NT2/D1 (cell line): ENCODE measurements at regions not wholly inside any gene's neighbourhood (a gene's known extent, or its start where the extent isn't known, plus 50 kb on each side); places are given as distances from the start of the nearest gene placed in this dataset.

Source experiments
- DNase-seq: peaks from one replicate; pipeline ENCODE4 v3.0.0-alpha.2; 2011; ENCODE audit warnings: low read depth, low spot score
- H3K27me3 ChIP-seq: 2 replicates; pipeline ENCODE4 v1.6.0; 2011; ENCODE audit warnings: mild to moderate bottlenecking; ENCODE audit not compliant: insufficient read length, insufficient read depth
- H3K36me3 ChIP-seq: 2 replicates; pipeline ENCODE4 v1.6.1; 2011; ENCODE audit warnings: mild to moderate bottlenecking, low read length, mixed read lengths; ENCODE audit not compliant: insufficient read depth, insufficient read length
- H3K4me1 ChIP-seq: 2 replicates; pipeline ENCODE4 v1.5.1; 2011; ENCODE audit not compliant: insufficient read depth, insufficient read length
- H3K4me3 ChIP-seq: 2 replicates; pipeline ENCODE4 v1.5.1; 2011; ENCODE audit warnings: low read depth; ENCODE audit not compliant: insufficient read length
- H3K9ac ChIP-seq: 2 replicates; pipeline ENCODE4 v1.6.0; 2011; ENCODE audit warnings: low read depth; ENCODE audit not compliant: insufficient read length
- H3K9me3 ChIP-seq: 2 replicates; pipeline ENCODE4 v1.5.1; 2011; ENCODE audit warnings: mild to moderate bottlenecking, low read length; ENCODE audit not compliant: insufficient read depth
- SUZ12 ChIP-seq: IDR thresholded peaks from 2 replicates; pipeline ENCODE4 v1.6.1; 2011; ENCODE audit not compliant: insufficient read length, insufficient read depth; ENCODE audit errors: extremely low read depth
- YY1 ChIP-seq: IDR thresholded peaks from 2 replicates; pipeline ENCODE4 v1.6.1; 2011; ENCODE audit not compliant: insufficient read length, insufficient read depth
- ZNF274 ChIP-seq: IDR thresholded peaks from 2 replicates; pipeline ENCODE4 v1.6.1; 2011; ENCODE audit warnings: mild to moderate bottlenecking, low read depth, low read length

DNA sequence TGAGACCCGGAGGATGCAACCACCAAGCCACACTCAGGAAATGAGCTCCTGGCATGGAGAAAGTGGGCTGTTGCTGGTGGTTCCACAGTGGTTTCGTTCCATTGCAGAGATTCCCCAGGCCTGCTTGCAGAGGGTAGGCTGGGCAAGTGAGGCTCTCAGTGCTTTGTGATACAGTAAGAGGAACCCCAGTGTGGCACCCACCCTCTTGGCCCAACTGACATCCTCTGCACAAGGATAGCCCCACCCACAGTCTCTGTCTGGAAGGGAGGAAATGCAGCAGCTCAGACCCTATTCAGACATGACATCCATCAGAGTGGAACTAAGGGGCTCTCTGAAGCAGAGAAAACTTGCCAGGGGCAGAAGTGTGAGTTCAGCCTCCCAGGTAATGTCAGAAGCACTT, 69.6 kb upstream of the FSTL4 start:
- H3K9ac ChIP-seq = no peak overlapping the region
- no peak for TF ChIP-seq ZNF274
- H3K4me3 ChIP-seq = no peak overlapping the region
- peaks cover 4% of the 10 kb centered on the region for H3K4me1 ChIP-seq
- no peaks in the 10 kb centered on the region for H3K36me3 ChIP-seq
- H3K9me3 ChIP-seq = no peaks in the 10 kb centered on the region
- DNase-seq = no peak
- no peaks in the 10 kb centered on the region for H3K27me3 ChIP-seq

DNA sequence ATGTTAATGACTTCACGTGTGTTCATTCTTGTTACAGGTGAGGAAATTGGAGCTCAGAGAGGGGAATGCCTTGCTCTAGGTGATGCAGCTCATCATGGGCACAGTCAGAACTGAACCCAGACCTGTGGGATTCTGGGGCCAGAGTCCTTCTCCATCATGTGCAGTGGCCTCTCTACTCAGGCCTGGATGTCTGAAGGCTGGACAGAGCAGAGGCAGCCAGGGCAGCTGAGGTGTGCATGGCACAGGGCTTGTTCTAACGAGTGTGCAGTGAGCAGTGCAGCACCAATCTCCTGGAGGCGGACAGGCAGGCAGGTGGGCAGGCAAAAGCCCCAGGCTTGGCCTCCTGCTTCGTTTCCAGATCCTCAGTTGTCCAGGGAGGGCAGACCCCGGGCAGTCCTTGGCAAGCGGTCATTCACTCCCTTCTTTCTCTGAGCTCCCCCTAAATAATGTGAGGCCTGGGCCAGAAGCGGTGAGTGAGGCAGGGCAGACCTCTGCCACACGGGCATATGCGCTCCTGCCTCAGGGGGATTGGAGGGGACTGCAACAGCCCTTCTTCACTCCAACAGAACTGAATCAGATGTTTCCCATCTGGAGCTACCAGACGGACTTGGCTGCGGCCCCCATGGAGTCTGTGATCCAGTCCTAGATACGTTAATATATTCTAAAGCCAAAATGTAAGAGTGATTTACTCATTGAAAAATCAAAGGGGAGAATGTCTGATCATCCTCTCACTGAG, 68.7 kb upstream of the FSTL4 start:
- H3K9me3 ChIP-seq = no peaks in the 10 kb centered on the region
- no peak overlapping the region for H3K4me3 ChIP-seq
- no peak overlapping the region for H3K9ac ChIP-seq
- H3K36me3 ChIP-seq = no peaks in the 10 kb centered on the region
- no peak for DNase-seq
- no peaks in the 10 kb centered on the region for H3K27me3 ChIP-seq
- TF ChIP-seq ZNF274 = no peak
- TF ChIP-seq YY1 = no peak
- no peak for TF ChIP-seq SUZ12
- peaks cover 4% of the 10 kb centered on the region for H3K4me1 ChIP-seq

DNA sequence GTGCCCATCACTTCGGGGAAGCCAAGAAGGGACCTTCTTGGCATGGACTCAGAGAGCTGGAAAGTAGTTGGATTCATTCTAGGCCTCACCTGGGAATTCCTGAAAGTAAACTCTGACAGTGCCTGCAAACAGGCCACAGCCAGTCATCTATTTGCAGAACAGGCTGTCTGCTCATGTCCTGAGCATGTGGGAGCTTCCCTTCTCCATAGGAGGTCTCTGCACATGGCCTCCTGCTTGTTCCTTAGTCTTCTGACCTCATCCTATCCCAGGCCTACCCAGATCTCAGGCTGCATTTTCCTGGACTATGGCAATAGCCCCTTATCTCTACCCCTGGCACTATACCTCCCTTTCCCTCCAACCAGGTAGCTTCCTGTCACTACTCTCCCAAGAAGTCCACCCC, 67.2 kb upstream of the FSTL4 start:
- H3K4me1 ChIP-seq = peaks cover 8% of the 10 kb centered on the region
- no peaks in the 10 kb centered on the region for H3K27me3 ChIP-seq
- no peak overlapping the region for H3K4me3 ChIP-seq
- no peaks in the 10 kb centered on the region for H3K36me3 ChIP-seq
- TF ChIP-seq YY1 = no peak
- H3K9ac ChIP-seq = no peak overlapping the region
- DNase-seq = no peak
- H3K9me3 ChIP-seq = no peaks in the 10 kb centered on the region

DNA sequence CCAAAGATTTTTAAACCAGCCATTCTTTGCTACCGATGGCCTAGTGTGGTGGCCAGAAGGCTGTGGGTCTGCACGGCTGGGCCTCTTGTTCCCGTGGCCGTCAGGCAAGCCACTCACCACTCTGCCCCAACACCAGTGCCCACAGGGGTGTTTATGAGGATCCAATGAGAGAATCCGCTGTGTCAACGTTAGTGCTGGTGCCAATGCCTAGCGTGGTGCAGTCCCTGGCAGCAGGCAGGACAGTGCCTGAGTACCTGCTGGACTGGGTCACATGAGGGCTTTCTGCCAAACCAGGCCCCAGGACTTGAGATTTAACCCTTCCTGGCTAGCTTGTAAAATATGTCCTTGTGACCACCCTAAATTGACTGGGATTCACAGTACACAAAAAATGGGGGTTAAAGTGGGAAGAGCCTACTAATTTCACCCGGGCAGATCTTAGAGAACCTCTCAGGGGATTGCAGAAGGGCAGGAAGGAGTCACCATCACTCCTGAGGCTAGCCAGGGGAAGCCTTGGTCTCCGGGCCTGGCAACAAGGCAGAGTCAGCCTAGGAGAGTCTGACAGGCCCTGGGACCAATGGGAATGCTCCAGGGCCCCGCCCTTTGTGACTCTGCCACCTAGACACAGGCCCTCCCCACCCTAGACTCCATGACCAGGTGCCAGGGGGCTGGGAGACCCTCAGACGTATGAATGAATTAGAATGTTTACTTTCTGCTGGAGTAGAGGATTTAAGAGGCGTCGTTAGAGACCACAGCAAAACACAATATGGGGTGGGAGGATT, 63.2 kb upstream of the FSTL4 start:
- Histone ChIP-seq H3K27me3 (no peaks in the 10 kb centered on the region), H3K4me1 (peaks cover 4% of the 10 kb centered on the region), H3K36me3 (no peaks in the 10 kb centered on the region), H3K9ac (no peak overlapping the region), H3K4me3 (no peak overlapping the region), H3K9me3 (peaks cover 14% of the 10 kb centered on the region; the same call in 1 of the 2 replicates)
- DNase-seq = no peak
- TF ChIP-seq SUZ12 (no peak), YY1 (no peak), ZNF274 (no peak)

DNA sequence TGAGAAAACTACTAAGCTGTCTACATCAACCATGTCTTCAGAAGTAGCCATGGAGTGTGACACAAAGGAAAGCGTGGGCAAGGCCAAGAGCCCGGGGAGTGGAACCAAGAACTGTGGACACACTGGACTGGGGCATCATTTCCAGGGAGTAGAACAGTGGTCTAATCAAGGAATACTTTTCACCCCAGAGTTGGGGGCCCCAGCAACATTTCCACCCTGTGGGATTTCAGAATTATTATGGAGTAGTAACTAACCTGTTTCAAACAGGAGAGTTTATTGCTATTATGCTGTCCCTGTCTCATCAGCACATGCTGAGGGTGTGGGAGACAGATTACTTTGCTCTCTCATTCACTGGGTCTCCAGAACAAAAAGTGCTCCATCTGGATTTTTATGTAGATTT, 58.0 kb upstream of the FSTL4 start:
- Histone ChIP-seq H3K27me3 (no peaks in the 10 kb centered on the region), H3K4me3 (no peak overlapping the region), H3K36me3 (no peaks in the 10 kb centered on the region), H3K9ac (no peak overlapping the region), H3K9me3 (peaks cover 16% of the 10 kb centered on the region; the same call in 1 of the 2 replicates), H3K4me1 (peaks cover 2% of the 10 kb centered on the region)
- no peak for TF ChIP-seq ZNF274
- TF ChIP-seq YY1 = no peak
- no peak for TF ChIP-seq SUZ12
- DNase-seq = no peak

DNA sequence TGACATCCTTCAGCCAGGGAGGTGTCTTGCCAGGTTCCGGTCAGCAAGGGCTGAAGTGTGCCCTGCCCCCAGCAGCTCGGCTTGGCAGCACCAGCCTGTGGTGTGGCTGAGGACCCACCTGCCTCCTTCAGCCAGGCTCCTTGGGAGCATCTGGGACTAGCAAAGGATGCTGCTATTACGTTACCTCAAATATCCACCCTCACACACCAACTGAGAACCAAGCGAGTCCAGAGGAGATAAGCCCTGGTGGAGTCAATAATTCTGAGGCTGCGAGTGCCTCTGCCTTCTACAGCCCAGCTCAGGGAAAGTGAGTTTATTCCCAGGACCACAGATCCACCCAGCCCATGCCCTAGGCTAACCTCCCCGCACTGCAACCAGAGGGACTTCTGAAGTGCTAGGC, 57.1 kb upstream of the FSTL4 start:
- H3K9me3 ChIP-seq = peaks cover 16% of the 10 kb centered on the region; the same call in 1 of the 2 replicates
- no peak overlapping the region for H3K4me3 ChIP-seq
- H3K27me3 ChIP-seq = no peaks in the 10 kb centered on the region
- TF ChIP-seq SUZ12 (no peak), ZNF274 (no peak), YY1 (no peak)
- no peak overlapping the region for H3K9ac ChIP-seq
- no peak for DNase-seq
- no peaks in the 10 kb centered on the region for H3K36me3 ChIP-seq
- no peaks in the 10 kb centered on the region for H3K4me1 ChIP-seq

DNA sequence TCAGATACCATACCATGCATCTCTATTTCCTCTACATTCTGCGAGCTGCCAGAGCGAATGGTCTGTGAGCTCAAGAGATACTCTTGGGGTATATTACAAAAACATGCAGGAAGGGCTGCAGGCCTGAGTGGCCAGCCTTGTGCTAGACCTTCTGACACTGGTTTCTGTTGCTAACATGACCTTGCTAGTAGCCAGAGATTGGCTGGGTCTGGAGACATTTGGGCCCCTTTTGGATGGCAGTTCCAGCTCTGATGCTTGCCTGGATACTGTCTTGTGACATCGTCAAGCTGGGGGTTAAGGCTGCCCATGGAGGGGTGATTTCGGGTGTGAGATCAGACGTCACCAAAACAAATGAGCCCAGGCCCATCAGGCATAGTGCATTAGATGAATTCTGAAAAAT, 56.1 kb upstream of the FSTL4 start:
- Histone ChIP-seq H3K9me3 (peaks cover 16% of the 10 kb centered on the region; the same call in 1 of the 2 replicates), H3K36me3 (no peaks in the 10 kb centered on the region), H3K27me3 (no peaks in the 10 kb centered on the region), H3K4me3 (no peak overlapping the region), H3K4me1 (no peaks in the 10 kb centered on the region), H3K9ac (no peak overlapping the region)
- TF ChIP-seq SUZ12 (no peak), ZNF274 (no peak), YY1 (no peak)
- DNase-seq = no peak

DNA sequence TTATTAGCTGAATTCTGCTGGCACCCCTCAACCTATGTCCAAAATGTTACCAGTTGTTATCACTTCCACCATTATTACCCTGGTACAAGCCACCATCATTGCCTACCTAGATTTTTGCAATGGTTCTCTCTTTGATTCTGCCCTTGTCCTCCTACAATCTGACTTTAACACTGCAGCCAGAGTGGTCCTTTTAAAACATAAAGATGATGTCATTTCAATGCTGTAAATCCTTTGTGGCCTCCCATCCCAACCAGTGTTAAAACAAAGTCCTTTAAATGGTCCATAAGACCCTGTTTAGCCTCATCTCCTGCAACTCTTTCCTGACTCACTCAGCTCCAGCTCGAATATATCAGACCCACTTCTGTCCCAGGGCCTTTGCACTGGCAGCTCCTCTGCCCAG, 54.9 kb upstream of the FSTL4 start:
- TF ChIP-seq SUZ12 (no peak), YY1 (no peak), ZNF274 (no peak)
- no peak for DNase-seq
- H3K27me3 ChIP-seq = no peaks in the 10 kb centered on the region
- H3K4me3 ChIP-seq = no peak overlapping the region
- peaks cover 14% of the 10 kb centered on the region; the same call in 1 of the 2 replicates for H3K9me3 ChIP-seq
- H3K36me3 ChIP-seq = no peaks in the 10 kb centered on the region
- H3K9ac ChIP-seq = no peak overlapping the region
- H3K4me1 ChIP-seq = no peaks in the 10 kb centered on the region
